ENCODE measurements at regions not wholly inside any gene's neighbourhood (a gene's known extent, or its start where the extent isn't known, plus 50 kb on each side); places are given as distances from the start of the nearest gene placed in this dataset.

- no peak for DNase-seq
Measured at GRCh38 chr1:99587008-99587407, 58.9 kb upstream of the PALMD start.

DNA sequence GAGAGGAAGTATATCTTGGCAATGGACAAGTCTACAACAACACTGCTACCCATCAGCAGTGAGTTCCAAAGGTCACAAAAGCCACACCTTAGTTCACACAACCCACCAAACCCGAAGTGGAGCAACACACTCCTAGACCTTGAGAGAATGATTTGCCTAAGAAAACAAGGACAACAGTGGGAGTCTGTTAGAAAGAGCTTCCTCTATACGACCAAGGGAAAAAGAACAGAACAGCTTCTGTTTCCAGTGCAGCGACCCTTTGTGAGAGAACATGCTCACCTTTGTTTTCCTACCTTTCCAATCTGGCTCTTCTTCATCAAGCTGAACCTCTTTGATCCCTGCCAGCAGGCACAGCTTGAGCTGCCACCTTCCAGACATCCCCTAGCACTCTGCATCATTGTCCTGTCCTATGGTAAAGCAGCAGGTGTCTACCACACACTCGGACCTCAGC lies 56.7 kb upstream of the PALMD start:
- DNase-seq = no peak

GRCh38 chr1:99590578-99591209 lies 55.2 kb upstream of the PALMD start:
- no peak for DNase-seq

DNA sequence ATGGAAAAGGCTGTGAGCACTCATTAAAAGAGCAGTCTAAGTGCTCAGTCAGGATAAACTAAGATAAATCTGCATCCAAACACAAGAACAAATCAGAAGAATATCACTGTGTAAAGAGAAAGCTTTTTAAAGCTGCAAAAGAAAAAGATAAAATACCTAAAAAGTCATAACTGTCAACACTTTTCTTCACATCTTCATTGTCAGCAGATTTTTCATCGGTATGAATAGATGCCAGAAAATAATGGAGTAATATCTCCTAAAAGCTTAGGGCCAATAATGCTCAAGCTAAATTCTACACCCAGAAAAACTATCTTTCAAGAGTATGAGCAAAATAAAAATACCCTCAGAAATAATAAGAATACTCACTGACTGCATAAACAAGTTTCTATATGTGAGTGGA lies 54.0 kb upstream of the PALMD start:
- DNase-seq = no peak

DNA sequence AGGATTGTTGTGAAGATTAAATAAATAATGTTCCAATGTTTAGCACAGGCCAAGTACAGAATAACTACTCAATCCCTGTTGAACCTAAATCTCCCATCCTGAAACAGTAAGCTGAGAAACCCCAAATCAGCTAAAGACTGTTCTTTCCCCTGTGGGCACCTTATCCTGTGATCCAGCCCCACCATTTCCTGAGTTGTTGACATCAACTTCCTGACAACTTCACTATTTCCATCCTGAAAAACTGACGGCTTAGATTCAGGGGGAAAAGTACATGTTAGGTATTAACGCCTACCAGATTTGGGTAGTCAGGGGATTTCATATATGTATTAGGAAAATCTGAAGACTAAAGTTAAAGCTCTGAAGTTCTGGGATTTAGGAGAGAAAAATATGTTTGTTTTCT lies 51.7 kb upstream of the PALMD start:
- DNase-seq = no peak

DNA sequence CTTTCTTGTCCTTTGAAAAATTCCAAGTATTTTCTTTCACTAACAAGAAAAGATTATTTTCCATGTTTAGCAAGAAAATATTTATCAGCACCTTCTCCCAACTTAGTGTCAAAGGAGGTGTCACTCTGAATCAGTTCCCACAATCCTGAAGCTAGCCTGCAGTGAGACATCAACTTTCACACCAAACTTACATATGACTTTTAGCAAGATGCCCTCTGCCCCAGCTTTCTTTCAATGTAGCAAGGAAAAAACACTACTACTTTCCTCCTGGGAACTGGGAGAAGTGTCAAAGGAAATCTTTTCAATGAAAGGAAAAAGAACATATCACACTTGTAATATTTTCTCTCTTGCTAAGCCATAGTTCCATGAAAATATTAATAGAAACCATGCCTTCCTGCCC lies 50.9 kb upstream of the PALMD start:
- DNase-seq = no peak

DNA sequence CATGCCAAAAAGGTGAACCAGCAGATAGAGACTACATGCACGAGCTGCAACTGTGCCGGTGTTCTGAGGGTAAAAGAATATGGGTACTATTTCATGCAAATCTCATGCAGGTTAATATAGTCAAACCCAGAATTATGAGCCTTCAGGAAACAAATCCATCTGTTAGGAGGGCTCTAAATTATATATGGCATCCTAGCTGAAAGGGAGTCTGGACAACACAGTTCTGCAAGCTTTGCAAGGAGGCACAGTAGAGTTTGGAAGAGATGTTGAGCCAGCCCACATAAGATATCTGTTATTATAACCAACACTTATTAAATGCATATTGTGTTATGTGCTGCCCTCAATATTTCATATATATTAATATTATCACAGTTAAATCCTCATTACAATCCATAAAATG lies 50.5 kb upstream of the PALMD start:
- DNase-seq = no peak

Data from NCI-H2171 (cell line).